ENCODE measurements at regions not wholly inside any gene's neighbourhood (a gene's known extent, or its start where the extent isn't known, plus 50 kb on each side); places are given as distances from the start of the nearest gene placed in this dataset.

GRCh38 chr11:34564406-34564805 is 50.8 kb upstream of the ELF5 start:
- no peak overlapping the region for H3K4me3 ChIP-seq (ENCODE audit: low read depth, low read length)
- H3K27me3 ChIP-seq (ENCODE audit: control insufficient read depth, insufficient read depth, low read length) = no peaks in the 10 kb centered on the region
- H3K36me3 ChIP-seq (ENCODE audit: control insufficient read depth, insufficient read depth, low read length) = no peaks in the 10 kb centered on the region
- no peak for TF ChIP-seq CTCF (IDR thresholded peaks at IDR 0.05; ENCODE audit: insufficient read depth, low read length, poor library complexity, severe bottlenecking)
- peak; percentile 31 for DNase-seq (ENCODE audit: low read depth)

- no peak for TF ChIP-seq CTCF (IDR thresholded peaks at IDR 0.05; ENCODE audit: insufficient read depth, low read length, poor library complexity, severe bottlenecking)
- H3K36me3 ChIP-seq (ENCODE audit: control insufficient read depth, insufficient read depth, low read length) = no peaks in the 10 kb centered on the region
- no peak for DNase-seq (ENCODE audit: low read depth)
Measured at GRCh38 chr11:34564807-34565241, 51.2 kb upstream of the ELF5 start.

GRCh38 chr11:34565417-34566207 is 52.0 kb upstream of the ELF5 start:
- H3K4me3 ChIP-seq (ENCODE audit: low read depth, low read length) = no peak overlapping the region
- peak; percentile 31 for TF ChIP-seq CTCF (IDR thresholded peaks at IDR 0.05; ENCODE audit: insufficient read depth, low read length, poor library complexity, severe bottlenecking)
- DNase-seq (ENCODE audit: low read depth) = no peak
- no peaks in the 10 kb centered on the region for H3K27me3 ChIP-seq (ENCODE audit: control insufficient read depth, insufficient read depth, low read length)
- H3K36me3 ChIP-seq (ENCODE audit: control insufficient read depth, insufficient read depth, low read length) = no peaks in the 10 kb centered on the region

More at GRCh38 chr11:34564807-34565241, 51.2 kb upstream of the ELF5 start:
- Histone ChIP-seq H3K4me3 (ENCODE audit: low read depth, low read length) (no peak overlapping the region), H3K27me3 (ENCODE audit: control insufficient read depth, insufficient read depth, low read length) (no peaks in the 10 kb centered on the region)

GRCh38 chr11:34566208-34566551 is 52.6 kb upstream of the ELF5 start:
- Histone ChIP-seq H3K36me3 (ENCODE audit: control insufficient read depth, insufficient read depth, low read length) (no peaks in the 10 kb centered on the region), H3K27me3 (ENCODE audit: control insufficient read depth, insufficient read depth, low read length) (no peaks in the 10 kb centered on the region), H3K4me3 (ENCODE audit: low read depth, low read length) (no peak overlapping the region)
- no peak for DNase-seq (ENCODE audit: low read depth)
- TF ChIP-seq CTCF (IDR thresholded peaks at IDR 0.05; ENCODE audit: insufficient read depth, low read length, poor library complexity, severe bottlenecking) = no peak

GRCh38 chr11:34566736-34567135 is 53.1 kb upstream of the ELF5 start:
- no peak for TF ChIP-seq CTCF (IDR thresholded peaks at IDR 0.05; ENCODE audit: insufficient read depth, low read length, poor library complexity, severe bottlenecking)
- no peak for DNase-seq (ENCODE audit: low read depth)
- Histone ChIP-seq H3K4me3 (ENCODE audit: low read depth, low read length) (no peak overlapping the region), H3K27me3 (ENCODE audit: control insufficient read depth, insufficient read depth, low read length) (no peaks in the 10 kb centered on the region), H3K36me3 (ENCODE audit: control insufficient read depth, insufficient read depth, low read length) (no peaks in the 10 kb centered on the region)

- DNase-seq (ENCODE audit: low read depth) = no peak
- Histone ChIP-seq H3K4me3 (ENCODE audit: low read depth, low read length) (no peak overlapping the region), H3K27me3 (ENCODE audit: control insufficient read depth, insufficient read depth, low read length) (no peaks in the 10 kb centered on the region), H3K36me3 (ENCODE audit: control insufficient read depth, insufficient read depth, low read length) (no peaks in the 10 kb centered on the region)
- no peak for TF ChIP-seq CTCF (IDR thresholded peaks at IDR 0.05; ENCODE audit: insufficient read depth, low read length, poor library complexity, severe bottlenecking)
Measured at GRCh38 chr11:34567733-34568132, 53.2 kb upstream of the EHF start.

All from kidney epithelial cell (primary cell).